PC-9 (cell line): ENCODE measurements at regions not wholly inside any gene's neighbourhood (a gene's known extent, or its start where the extent isn't known, plus 50 kb on each side); places are given as distances from the start of the nearest gene placed in this dataset.

Experiments
- EZH2 ChIP-seq: fragments of 200-600 bp; sonication (generic); IDR thresholded peaks from 2 replicates; pipeline ENCODE4 v1.8.0; 2017; ENCODE audit warnings: antibody characterized with exemption, low read depth
- TF ChIP-seq, protein P1 (sequence below): fragments of 200-600 bp; sonication (generic); conservative IDR thresholded peaks from 2 replicates; pipeline ENCODE4 v1.6.1; 2017; ENCODE audit warnings: mixed run types, antibody characterized with exemption, mild to moderate bottlenecking, moderate library complexity

DNA sequence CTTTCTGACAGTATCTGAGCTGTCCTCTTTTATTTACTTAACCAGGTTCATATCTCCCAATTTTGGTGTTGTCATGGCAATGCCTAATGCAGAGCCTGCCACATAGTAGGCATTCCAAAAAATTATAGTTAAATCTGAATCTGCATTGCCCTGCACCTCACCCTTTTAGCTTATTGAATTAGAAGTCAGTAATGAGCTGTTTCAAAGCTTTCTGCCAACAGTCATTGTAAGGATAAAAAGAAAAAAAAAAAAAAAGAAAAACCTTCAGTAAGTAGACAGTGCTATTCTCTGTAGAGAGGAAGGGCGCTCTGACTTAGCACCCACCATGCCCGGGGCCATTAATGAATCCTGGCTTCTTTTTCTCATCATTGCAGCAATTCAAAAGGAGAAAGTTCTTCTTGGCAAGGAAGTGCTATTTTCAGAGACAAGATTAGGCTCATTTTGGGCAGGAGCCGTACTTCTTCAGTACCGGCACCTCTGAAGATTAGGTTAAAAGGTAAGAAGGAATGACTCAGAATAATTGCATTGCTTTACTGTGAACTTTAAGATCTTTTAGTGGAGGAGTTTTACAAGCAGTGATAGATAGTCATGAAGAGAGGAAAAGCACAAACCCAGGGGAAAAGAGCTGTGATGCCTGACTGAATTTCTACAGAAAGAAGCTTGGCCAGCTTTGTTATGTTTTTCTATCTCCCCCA is 2041.2 kb upstream of the PIK3C3 start:
- TF ChIP-seq, protein P1, sequence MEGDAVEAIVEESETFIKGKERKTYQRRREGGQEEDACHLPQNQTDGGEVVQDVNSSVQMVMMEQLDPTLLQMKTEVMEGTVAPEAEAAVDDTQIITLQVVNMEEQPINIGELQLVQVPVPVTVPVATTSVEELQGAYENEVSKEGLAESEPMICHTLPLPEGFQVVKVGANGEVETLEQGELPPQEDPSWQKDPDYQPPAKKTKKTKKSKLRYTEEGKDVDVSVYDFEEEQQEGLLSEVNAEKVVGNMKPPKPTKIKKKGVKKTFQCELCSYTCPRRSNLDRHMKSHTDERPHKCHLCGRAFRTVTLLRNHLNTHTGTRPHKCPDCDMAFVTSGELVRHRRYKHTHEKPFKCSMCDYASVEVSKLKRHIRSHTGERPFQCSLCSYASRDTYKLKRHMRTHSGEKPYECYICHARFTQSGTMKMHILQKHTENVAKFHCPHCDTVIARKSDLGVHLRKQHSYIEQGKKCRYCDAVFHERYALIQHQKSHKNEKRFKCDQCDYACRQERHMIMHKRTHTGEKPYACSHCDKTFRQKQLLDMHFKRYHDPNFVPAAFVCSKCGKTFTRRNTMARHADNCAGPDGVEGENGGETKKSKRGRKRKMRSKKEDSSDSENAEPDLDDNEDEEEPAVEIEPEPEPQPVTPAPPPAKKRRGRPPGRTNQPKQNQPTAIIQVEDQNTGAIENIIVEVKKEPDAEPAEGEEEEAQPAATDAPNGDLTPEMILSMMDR, result no peak
- TF ChIP-seq EZH2, result no peak
